ENCODE measurements at regions not wholly inside any gene's neighbourhood (a gene's known extent, or its start where the extent isn't known, plus 50 kb on each side); places are given as distances from the start of the nearest gene placed in this dataset.

- TF ChIP-seq CTCF (IDR thresholded peaks at IDR 0.05) (no peak), POLR2AphosphoS5 (IDR thresholded peaks at IDR 0.05) (no peak), POLR2A (IDR thresholded peaks at IDR 0.05) (no peak), EP300 (IDR thresholded peaks at IDR 0.05) (no peak)
These were observed 607.3 kb downstream of the STK39 start for GRCh38 chr2:167640096-167640495.
